Lower leg skin (tissue), 3 donors: ENCODE measurements at regions not wholly inside any gene's neighbourhood (a gene's known extent, or its start where the extent isn't known, plus 50 kb on each side); places are given as distances from the start of the nearest gene placed in this dataset.

Experiments used
- POLR2A ChIP-seq, 2 donors: fragments of 450-650 bp; IDR thresholded peaks; one replicate each; pipeline ENCODE4 v1.6.1; 2016 to 2017; ENCODE audit warnings: antibody characterized with exemption in 2 of 2, mild to moderate bottlenecking in 1 of 2, moderate library complexity in 1 of 2
- TF ChIP-seq, protein P1 (sequence below), 3 donors: fragments of 450-650 bp; IDR thresholded peaks; one replicate each; pipeline ENCODE4 v1.5.1; 2016; ENCODE audit warnings: antibody characterized with exemption in 3 of 3, mild to moderate bottlenecking in 3 of 3, moderate library complexity in 2 of 3

DNA sequence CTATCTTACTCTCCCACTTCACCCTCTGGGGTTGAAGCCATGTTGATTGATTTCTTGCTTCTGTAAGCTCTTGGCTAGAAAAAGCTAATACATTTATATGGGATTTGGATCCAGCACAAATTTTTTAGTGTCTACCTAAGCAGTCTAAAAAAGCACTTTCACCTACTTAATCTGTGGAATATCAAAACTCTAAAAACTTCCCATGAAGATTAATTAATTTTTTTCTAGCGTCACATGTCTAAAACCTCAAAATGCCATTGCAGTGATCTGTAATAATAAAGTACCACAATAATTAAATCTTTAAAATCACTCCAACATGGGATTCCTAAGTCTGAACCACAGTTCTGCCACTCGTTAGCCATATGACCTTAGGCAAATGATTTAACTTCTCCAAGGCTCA lies 180.1 kb downstream of the EN1 start:
- TF ChIP-seq, protein P1, sequence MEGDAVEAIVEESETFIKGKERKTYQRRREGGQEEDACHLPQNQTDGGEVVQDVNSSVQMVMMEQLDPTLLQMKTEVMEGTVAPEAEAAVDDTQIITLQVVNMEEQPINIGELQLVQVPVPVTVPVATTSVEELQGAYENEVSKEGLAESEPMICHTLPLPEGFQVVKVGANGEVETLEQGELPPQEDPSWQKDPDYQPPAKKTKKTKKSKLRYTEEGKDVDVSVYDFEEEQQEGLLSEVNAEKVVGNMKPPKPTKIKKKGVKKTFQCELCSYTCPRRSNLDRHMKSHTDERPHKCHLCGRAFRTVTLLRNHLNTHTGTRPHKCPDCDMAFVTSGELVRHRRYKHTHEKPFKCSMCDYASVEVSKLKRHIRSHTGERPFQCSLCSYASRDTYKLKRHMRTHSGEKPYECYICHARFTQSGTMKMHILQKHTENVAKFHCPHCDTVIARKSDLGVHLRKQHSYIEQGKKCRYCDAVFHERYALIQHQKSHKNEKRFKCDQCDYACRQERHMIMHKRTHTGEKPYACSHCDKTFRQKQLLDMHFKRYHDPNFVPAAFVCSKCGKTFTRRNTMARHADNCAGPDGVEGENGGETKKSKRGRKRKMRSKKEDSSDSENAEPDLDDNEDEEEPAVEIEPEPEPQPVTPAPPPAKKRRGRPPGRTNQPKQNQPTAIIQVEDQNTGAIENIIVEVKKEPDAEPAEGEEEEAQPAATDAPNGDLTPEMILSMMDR (IDR thresholded peaks at IDR 0.05) = no peak
- no peak for TF ChIP-seq POLR2A (IDR thresholded peaks at IDR 0.05)
